ENCODE measurements at regions not wholly inside any gene's neighbourhood (a gene's known extent, or its start where the extent isn't known, plus 50 kb on each side); places are given as distances from the start of the nearest gene placed in this dataset.

DNA sequence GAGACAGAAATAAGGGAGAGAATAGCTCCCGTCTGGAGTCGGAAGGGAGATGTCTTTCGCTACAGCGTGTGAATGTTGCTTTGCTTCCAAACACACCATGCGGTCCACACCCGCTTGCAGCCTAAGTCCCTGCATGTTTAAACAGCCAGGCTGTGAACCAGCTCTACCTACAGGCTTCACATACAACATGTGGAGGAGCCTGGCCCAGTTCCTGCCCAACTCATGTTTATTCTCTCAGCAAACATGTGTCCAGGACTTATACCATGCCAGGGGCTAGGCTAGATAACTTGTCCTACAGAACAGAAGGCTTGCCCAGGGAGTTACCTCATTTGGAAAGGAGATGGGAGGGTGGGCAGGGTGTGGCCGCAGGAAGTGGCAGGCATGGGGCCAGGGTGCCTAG lies 181.5 kb downstream of the FOXO1 start:
- TF ChIP-seq EZH2 (IDR thresholded peaks at IDR 0.05; ENCODE audit: low read length): no peak
- TF ChIP-seq, protein P1, sequence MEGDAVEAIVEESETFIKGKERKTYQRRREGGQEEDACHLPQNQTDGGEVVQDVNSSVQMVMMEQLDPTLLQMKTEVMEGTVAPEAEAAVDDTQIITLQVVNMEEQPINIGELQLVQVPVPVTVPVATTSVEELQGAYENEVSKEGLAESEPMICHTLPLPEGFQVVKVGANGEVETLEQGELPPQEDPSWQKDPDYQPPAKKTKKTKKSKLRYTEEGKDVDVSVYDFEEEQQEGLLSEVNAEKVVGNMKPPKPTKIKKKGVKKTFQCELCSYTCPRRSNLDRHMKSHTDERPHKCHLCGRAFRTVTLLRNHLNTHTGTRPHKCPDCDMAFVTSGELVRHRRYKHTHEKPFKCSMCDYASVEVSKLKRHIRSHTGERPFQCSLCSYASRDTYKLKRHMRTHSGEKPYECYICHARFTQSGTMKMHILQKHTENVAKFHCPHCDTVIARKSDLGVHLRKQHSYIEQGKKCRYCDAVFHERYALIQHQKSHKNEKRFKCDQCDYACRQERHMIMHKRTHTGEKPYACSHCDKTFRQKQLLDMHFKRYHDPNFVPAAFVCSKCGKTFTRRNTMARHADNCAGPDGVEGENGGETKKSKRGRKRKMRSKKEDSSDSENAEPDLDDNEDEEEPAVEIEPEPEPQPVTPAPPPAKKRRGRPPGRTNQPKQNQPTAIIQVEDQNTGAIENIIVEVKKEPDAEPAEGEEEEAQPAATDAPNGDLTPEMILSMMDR (optimal IDR thresholded peaks at IDR 0.05 in 1 of 3, IDR thresholded peaks at IDR 0.05 in 1 of 3, conservative IDR thresholded peaks at IDR 0.05 in 1 of 3; ENCODE audit: extremely low read depth in 1 of 3, insufficient read depth in 2 of 3, low read length in 3 of 3): no peak
- no peak overlapping the region for H3K27ac ChIP-seq (ENCODE audit: control insufficient read depth, insufficient read depth, low read length)
- peaks cover 7% of the 10 kb centered on the region for H3K4me1 ChIP-seq (ENCODE audit: control insufficient read depth, extremely low read depth, insufficient read depth, low read length)
- no peaks in the 10 kb centered on the region for H3K36me3 ChIP-seq (ENCODE audit: control insufficient read depth in 2 of 2, extremely low read depth in 1 of 2, insufficient read depth in 2 of 2, low read length in 2 of 2)
- no peak overlapping the region for H3K9ac ChIP-seq (ENCODE audit: control insufficient read depth, extremely low read depth, insufficient read depth, low read length)
- no peaks in the 10 kb centered on the region for H3K9me3 ChIP-seq (ENCODE audit: control insufficient read depth, low read depth, low read length)
- H3K27me3 ChIP-seq (ENCODE audit: control insufficient read depth, extremely low read depth, insufficient read depth, low read length): no peaks in the 10 kb centered on the region
- H3K9me1 ChIP-seq (ENCODE audit: control insufficient read depth, extremely low read depth, insufficient read depth, low read length): no peaks in the 10 kb centered on the region
- H2AFZ ChIP-seq (ENCODE audit: control insufficient read depth, low read length): peak overlapping the region; percentile 35
- H3K4me3 ChIP-seq (ENCODE audit: control insufficient read depth in 2 of 3, extremely low read depth in 1 of 3, insufficient read depth in 2 of 3, low read depth in 1 of 3, low read length in 3 of 3): no peak overlapping the region
- no peaks in the 10 kb centered on the region for H4K20me1 ChIP-seq (ENCODE audit: control insufficient read depth, extremely low read depth, insufficient read depth, low read length)
- H3K4me2 ChIP-seq (ENCODE audit: control insufficient read depth, extremely low read depth, insufficient read depth, low read depth, low read length): peak overlapping the region; percentile 30
- FAIRE-seq (peak; percentile 80), DNase-seq (ENCODE audit: low read depth, low spot score) (peak; percentile 9)
- dilution Hi-C loops (cut with MboI; ENCODE audit: extremely low pct_ligation_motif_present, low sequenced_read_pairs): no loop called here
- H3K79me2 ChIP-seq (ENCODE audit: control insufficient read depth, insufficient read depth, low read length): no peaks in the 10 kb centered on the region

DNA sequence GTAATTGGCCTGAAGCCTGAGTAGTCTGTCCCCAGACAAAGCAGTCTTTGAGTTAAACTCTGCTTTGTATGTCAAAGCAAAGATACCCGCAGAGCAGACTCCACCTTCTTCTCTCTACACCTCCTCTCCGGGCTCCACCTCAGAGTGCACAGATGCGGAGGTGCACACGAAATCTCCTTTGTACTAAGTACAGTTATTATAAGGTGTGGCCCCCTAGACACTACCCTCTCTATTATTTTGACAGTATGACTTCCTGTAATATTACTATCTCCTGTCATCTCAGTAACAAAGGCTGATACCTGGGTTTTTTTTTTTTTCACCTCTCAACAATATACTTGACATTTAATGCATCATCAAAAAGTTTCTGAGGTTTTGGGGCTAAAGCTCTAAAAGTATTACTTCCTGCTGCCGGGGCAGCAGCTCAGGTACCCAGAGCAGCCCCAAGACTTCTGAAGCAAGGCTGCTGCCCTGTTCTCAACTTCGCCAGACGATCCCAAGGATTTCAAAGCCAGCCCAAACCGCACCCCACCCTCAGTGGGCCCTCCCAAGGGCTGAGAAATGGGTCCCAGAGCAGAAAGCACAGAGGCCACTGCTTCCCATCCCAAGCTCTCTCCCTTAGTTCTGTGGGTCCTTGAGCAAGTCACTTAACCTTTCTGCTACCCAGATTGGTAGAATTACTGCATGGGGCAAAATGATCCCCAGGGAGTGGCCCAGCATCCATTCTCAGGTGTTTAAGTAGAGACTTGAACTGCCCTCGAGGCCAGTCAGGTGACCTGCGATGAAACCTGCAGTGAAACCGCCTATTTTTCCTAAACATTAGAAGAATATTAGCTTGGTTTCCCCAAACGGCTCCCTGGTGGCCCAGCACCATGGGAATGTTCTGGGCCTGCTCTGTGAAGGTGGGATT lies 180.6 kb downstream of the FOXO1 start:
- dilution Hi-C loops (cut with MboI; ENCODE audit: extremely low pct_ligation_motif_present, low sequenced_read_pairs): no loop called here
- no peak for TF ChIP-seq EZH2 (IDR thresholded peaks at IDR 0.05; ENCODE audit: low read length)
- TF ChIP-seq, protein P1 (optimal IDR thresholded peaks at IDR 0.05 in 1 of 3, IDR thresholded peaks at IDR 0.05 in 1 of 3, conservative IDR thresholded peaks at IDR 0.05 in 1 of 3; ENCODE audit: extremely low read depth in 1 of 3, insufficient read depth in 2 of 3, low read length in 3 of 3): no peak

More for the DNA sequence above, 180.6 kb downstream of the FOXO1 start:
- no peak overlapping the region for H2AFZ ChIP-seq (ENCODE audit: control insufficient read depth, low read length)
- H4K20me1 ChIP-seq (ENCODE audit: control insufficient read depth, extremely low read depth, insufficient read depth, low read length): no peaks in the 10 kb centered on the region
- no peaks in the 10 kb centered on the region for H3K9me1 ChIP-seq (ENCODE audit: control insufficient read depth, extremely low read depth, insufficient read depth, low read length)
- H3K4me2 ChIP-seq (ENCODE audit: control insufficient read depth, extremely low read depth, insufficient read depth, low read depth, low read length): no peak overlapping the region
- H3K9me3 ChIP-seq (ENCODE audit: control insufficient read depth, low read depth, low read length): no peaks in the 10 kb centered on the region
- no peaks in the 10 kb centered on the region for H3K27me3 ChIP-seq (ENCODE audit: control insufficient read depth, extremely low read depth, insufficient read depth, low read length)
- no peak overlapping the region for H3K9ac ChIP-seq (ENCODE audit: control insufficient read depth, extremely low read depth, insufficient read depth, low read length)
- H3K4me3 ChIP-seq (ENCODE audit: control insufficient read depth in 2 of 3, extremely low read depth in 1 of 3, insufficient read depth in 2 of 3, low read depth in 1 of 3, low read length in 3 of 3): no peak overlapping the region
- H3K79me2 ChIP-seq (ENCODE audit: control insufficient read depth, insufficient read depth, low read length): no peaks in the 10 kb centered on the region
- H3K36me3 ChIP-seq (ENCODE audit: control insufficient read depth in 2 of 2, extremely low read depth in 1 of 2, insufficient read depth in 2 of 2, low read length in 2 of 2): no peaks in the 10 kb centered on the region
- no peak for FAIRE-seq
- H3K27ac ChIP-seq (ENCODE audit: control insufficient read depth, insufficient read depth, low read length): no peak overlapping the region
- no peak for DNase-seq (ENCODE audit: low read depth, low spot score)
- H3K4me1 ChIP-seq (ENCODE audit: control insufficient read depth, extremely low read depth, insufficient read depth, low read length): peaks cover 7% of the 10 kb centered on the region

All from keratinocyte (primary cell).